ENCODE measurements at regions not wholly inside any gene's neighbourhood (a gene's known extent, or its start where the extent isn't known, plus 50 kb on each side); places are given as distances from the start of the nearest gene placed in this dataset.

- Mint-ChIP-seq H3K9me3 (ENCODE audit: low read depth) (no peaks in the 10 kb centered on the region), H3K27ac (ENCODE audit: unreplicated experiment) (no peak overlapping the region), H3K4me1 (ENCODE audit: low read depth) (peaks cover 7% of the 10 kb centered on the region), H3K27me3 (ENCODE audit: low read depth) (no peaks in the 10 kb centered on the region), H3K36me3 (ENCODE audit: low read depth) (no peaks in the 10 kb centered on the region), H3K4me3 (ENCODE audit: unreplicated experiment) (no peak overlapping the region)
- TF ChIP-seq CTCF (IDR thresholded peaks at IDR 0.05), result no peak
- no peak for DNase-seq (ENCODE audit: low spot score)
Measured at GRCh38 chr5:143601357-143601756, 197.9 kb upstream of the NR3C1 start.

- Mint-ChIP-seq H3K4me3 (ENCODE audit: unreplicated experiment) (no peak overlapping the region), H3K36me3 (ENCODE audit: low read depth) (no peaks in the 10 kb centered on the region), H3K4me1 (ENCODE audit: low read depth) (peaks cover 10% of the 10 kb centered on the region), H3K27me3 (ENCODE audit: low read depth) (no peaks in the 10 kb centered on the region), H3K27ac (ENCODE audit: unreplicated experiment) (no peak overlapping the region), H3K9me3 (ENCODE audit: low read depth) (no peaks in the 10 kb centered on the region)
- TF ChIP-seq CTCF (IDR thresholded peaks at IDR 0.05), result no peak
- no peak for DNase-seq (ENCODE audit: low spot score)
Measured at GRCh38 chr5:143600396-143601075, 197.1 kb upstream of the NR3C1 start.

GRCh38 chr5:143599474-143599873, 196.0 kb upstream of the NR3C1 start:
- no peaks in the 10 kb centered on the region for H3K36me3 Mint-ChIP-seq (ENCODE audit: low read depth)
- no peak overlapping the region for H3K27ac Mint-ChIP-seq (ENCODE audit: unreplicated experiment)
- no peaks in the 10 kb centered on the region for H3K27me3 Mint-ChIP-seq (ENCODE audit: low read depth)
- no peak overlapping the region for H3K4me3 Mint-ChIP-seq (ENCODE audit: unreplicated experiment)
- H3K9me3 Mint-ChIP-seq (ENCODE audit: low read depth), result no peaks in the 10 kb centered on the region
- no peak for DNase-seq (ENCODE audit: low spot score)
- peaks cover 7% of the 10 kb centered on the region for H3K4me1 Mint-ChIP-seq (ENCODE audit: low read depth)
- no peak for TF ChIP-seq CTCF (IDR thresholded peaks at IDR 0.05)

- DNase-seq (ENCODE audit: low spot score), result no peak
- Mint-ChIP-seq H3K27ac (ENCODE audit: unreplicated experiment) (no peak overlapping the region), H3K9me3 (ENCODE audit: low read depth) (no peaks in the 10 kb centered on the region), H3K36me3 (ENCODE audit: low read depth) (no peaks in the 10 kb centered on the region), H3K4me3 (ENCODE audit: unreplicated experiment) (no peak overlapping the region), H3K27me3 (ENCODE audit: low read depth) (no peaks in the 10 kb centered on the region), H3K4me1 (ENCODE audit: low read depth) (peaks cover 7% of the 10 kb centered on the region)
- TF ChIP-seq CTCF (IDR thresholded peaks at IDR 0.05), result no peak
Measured at GRCh38 chr5:143596824-143597223, 193.3 kb upstream of the NR3C1 start.

GRCh38 chr5:143594902-143595818, 191.7 kb upstream of the NR3C1 start:
- peaks cover 7% of the 10 kb centered on the region for H3K4me1 Mint-ChIP-seq (ENCODE audit: low read depth)
- no peak for TF ChIP-seq CTCF (IDR thresholded peaks at IDR 0.05)
- no peak overlapping the region for H3K4me3 Mint-ChIP-seq (ENCODE audit: unreplicated experiment)
- H3K36me3 Mint-ChIP-seq (ENCODE audit: low read depth), result no peaks in the 10 kb centered on the region
- no peak overlapping the region for H3K27ac Mint-ChIP-seq (ENCODE audit: unreplicated experiment)
- no peaks in the 10 kb centered on the region for H3K9me3 Mint-ChIP-seq (ENCODE audit: low read depth)
- no peak for DNase-seq (ENCODE audit: low spot score)
- no peaks in the 10 kb centered on the region for H3K27me3 Mint-ChIP-seq (ENCODE audit: low read depth)

All from chondrocyte (in vitro differentiated cells).